WI38 (cell line): ENCODE measurements at regions not wholly inside any gene's neighbourhood (a gene's known extent, or its start where the extent isn't known, plus 50 kb on each side); places are given as distances from the start of the nearest gene placed in this dataset.
"Not testable (repeated sequence)": the region's sequence is repeated elsewhere in the genome, so short reads cannot be mapped to it uniquely, and the experiment has no call there.

Experiments
- H3K4me3 ChIP-seq: 2 replicates; pipeline ENCODE4 v1.5.1; 2011; ENCODE audit warnings: low read depth, mild to moderate bottlenecking, control low read depth, low read length
- TF ChIP-seq, protein P1 (sequence below): IDR thresholded peaks from 2 replicates; pipeline ENCODE4 v1.5.1; 2012; ENCODE audit warnings: low read depth, mild to moderate bottlenecking, control low read depth, low read length

- TF ChIP-seq, protein P1, sequence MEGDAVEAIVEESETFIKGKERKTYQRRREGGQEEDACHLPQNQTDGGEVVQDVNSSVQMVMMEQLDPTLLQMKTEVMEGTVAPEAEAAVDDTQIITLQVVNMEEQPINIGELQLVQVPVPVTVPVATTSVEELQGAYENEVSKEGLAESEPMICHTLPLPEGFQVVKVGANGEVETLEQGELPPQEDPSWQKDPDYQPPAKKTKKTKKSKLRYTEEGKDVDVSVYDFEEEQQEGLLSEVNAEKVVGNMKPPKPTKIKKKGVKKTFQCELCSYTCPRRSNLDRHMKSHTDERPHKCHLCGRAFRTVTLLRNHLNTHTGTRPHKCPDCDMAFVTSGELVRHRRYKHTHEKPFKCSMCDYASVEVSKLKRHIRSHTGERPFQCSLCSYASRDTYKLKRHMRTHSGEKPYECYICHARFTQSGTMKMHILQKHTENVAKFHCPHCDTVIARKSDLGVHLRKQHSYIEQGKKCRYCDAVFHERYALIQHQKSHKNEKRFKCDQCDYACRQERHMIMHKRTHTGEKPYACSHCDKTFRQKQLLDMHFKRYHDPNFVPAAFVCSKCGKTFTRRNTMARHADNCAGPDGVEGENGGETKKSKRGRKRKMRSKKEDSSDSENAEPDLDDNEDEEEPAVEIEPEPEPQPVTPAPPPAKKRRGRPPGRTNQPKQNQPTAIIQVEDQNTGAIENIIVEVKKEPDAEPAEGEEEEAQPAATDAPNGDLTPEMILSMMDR = no peak
- H3K4me3 ChIP-seq = no peak overlapping the region
These were observed 833.0 kb downstream of the EFNB2 start for GRCh38 chr13:105702441-105702840.

- TF ChIP-seq, protein P1 = no peak
- H3K4me3 ChIP-seq = no peak overlapping the region
These were observed 842.7 kb downstream of the EFNB2 start for GRCh38 chr13:105692769-105693168.

DNA sequence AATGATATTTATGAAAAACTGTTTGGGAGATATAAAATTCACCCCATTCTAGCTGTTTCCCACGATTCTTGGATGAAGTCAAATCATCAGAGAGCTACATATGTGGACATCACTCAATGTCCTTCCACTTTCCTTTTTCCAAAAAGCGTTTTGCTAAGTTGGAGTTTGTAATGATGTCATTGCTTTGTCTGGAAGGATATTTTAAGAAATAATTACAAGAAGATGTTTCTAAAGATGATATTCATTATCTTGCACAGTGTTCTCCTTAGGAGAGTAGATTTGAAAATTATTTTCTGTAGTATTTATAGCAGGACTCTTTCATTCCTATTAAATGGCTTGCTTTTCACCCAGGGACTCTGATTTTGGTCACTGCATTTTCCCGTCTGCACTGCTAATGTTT is 851.2 kb downstream of the EFNB2 start:
- no peak overlapping the region for H3K4me3 ChIP-seq
- TF ChIP-seq, protein P1 = no peak

GRCh38 chr13:105679838-105680237 is 855.6 kb downstream of the EFNB2 start:
- no peak overlapping the region for H3K4me3 ChIP-seq
- TF ChIP-seq, protein P1 = no peak

DNA sequence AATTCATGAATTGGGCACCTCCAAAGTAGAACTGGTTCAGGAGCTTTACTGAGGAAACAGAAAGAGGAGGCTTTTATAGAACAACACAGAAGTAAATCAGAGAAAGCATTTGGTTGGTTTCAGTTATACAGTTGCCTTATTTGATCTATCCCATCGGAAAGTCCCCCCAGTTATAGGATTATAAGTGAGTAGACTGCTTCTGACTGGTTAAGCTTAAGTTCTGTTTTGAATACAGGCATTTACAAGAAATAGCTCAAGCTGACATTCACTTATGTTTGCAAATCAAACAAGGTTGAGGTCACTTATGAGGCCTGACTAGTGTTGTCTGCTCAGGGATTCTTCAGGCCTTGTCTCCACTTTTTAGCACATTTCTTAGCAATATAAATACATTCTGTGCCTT is 857.4 kb downstream of the EFNB2 start:
- TF ChIP-seq, protein P1 = no peak
- no peak overlapping the region for H3K4me3 ChIP-seq

DNA sequence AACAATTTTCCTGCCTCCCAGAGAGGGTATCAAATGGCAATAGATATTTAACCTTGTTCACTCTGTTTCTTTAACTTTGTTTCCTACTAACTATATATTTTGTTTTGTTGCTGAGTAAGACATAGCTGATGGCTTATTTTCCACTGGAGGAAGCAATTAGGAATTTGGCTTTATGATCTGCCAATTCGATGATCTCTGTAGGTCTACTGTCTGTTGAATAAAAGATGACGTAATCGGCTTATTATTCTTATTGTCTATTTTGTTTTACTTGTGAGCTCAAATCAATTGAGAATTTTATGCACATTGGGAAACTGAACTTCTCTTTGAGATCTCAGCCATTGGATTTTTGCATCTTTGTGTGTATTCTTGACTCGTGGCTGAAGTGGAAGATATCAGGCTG is 862.6 kb downstream of the EFNB2 start:
- TF ChIP-seq, protein P1 = no peak
- no peak overlapping the region for H3K4me3 ChIP-seq

GRCh38 chr13:105671131-105671530 is 864.3 kb downstream of the EFNB2 start:
- H3K4me3 ChIP-seq = not testable (repeated sequence)

DNA sequence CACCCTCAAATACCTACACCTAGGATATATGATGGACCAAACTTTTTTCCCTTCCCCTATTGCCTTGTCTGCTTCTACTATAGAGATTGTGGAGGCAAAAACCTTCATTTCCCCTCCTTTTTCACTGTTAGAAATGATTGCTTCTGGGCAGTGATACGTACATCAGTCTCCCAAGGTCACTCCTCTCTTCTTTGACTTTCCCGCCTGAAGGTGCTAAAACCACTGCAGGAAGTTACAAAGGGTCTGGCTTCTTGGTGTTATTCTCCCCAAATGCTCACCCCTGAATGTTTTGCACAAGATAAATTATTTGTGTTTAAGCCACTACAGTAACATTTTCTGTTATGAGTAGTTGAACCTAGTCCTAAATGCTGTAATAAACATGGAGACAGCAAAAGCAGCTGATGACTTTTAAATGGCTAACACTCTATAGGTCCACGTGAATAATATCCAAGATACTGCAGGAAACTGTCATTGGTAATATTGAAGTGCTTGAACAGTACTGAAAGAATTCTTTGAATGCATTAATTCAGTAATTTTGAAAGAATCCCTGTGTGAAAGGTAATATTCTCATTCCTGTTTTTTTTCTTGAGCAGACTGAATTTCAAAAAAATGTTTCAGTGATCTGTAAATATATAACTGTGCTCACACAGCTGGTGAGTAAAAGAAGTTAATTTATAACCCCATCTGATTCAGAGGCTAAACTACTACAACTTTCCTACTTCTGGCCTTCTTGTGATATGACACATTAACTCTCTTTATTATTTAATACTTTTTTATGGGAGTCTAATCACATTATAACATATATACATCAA is 865.1 kb downstream of the EFNB2 start:
- TF ChIP-seq, protein P1 = no peak
- no peak overlapping the region for H3K4me3 ChIP-seq
